GM18861 (cell line): ENCODE measurements at regions not wholly inside any gene's neighbourhood (a gene's known extent, or its start where the extent isn't known, plus 50 kb on each side); places are given as distances from the start of the nearest gene placed in this dataset.

Source experiments
- ATAC-seq: cut with Tn5 transposase; IDR thresholded peaks from one replicate; pipeline ENCODE4 v1.9.1; 2021; ENCODE audit not compliant: unreplicated experiment

- ATAC-seq: no peak
These were observed 260.0 kb downstream of the NR2F1-AS1 start for GRCh38 chr5:93320920-93321445.

- ATAC-seq: no peak
These were observed 267.3 kb downstream of the NR2F1-AS1 start for GRCh38 chr5:93313672-93314071.

GRCh38 chr5:93311881-93312280, 269.1 kb downstream of the NR2F1-AS1 start:
- ATAC-seq: no peak

- ATAC-seq: no peak
These were observed 273.5 kb downstream of the NR2F1-AS1 start for GRCh38 chr5:93307557-93307956.

- no peak for ATAC-seq
These were observed 275.0 kb downstream of the NR2F1-AS1 start for GRCh38 chr5:93305984-93306383.

- ATAC-seq: no peak
These were observed 276.4 kb downstream of the NR2F1-AS1 start for GRCh38 chr5:93304456-93305250.

- ATAC-seq: no peak
These were observed 277.7 kb downstream of the NR2F1-AS1 start for GRCh38 chr5:93303291-93303691.

- ATAC-seq: no peak
These were observed 278.3 kb downstream of the NR2F1-AS1 start for GRCh38 chr5:93302711-93303110.

GRCh38 chr5:93300945-93301344, 280.1 kb downstream of the NR2F1-AS1 start:
- ATAC-seq: no peak

- ATAC-seq: no peak
These were observed 280.6 kb downstream of the NR2F1-AS1 start for GRCh38 chr5:93300309-93300923.

GRCh38 chr5:93299681-93300308, 281.2 kb downstream of the NR2F1-AS1 start:
- ATAC-seq: no peak

- ATAC-seq: no peak
These were observed 283.9 kb downstream of the NR2F1-AS1 start for GRCh38 chr5:93297116-93297515.

GRCh38 chr5:93296338-93296737, 284.7 kb downstream of the NR2F1-AS1 start:
- no peak for ATAC-seq

- no peak for ATAC-seq
These were observed 286.0 kb downstream of the NR2F1-AS1 start for GRCh38 chr5:93294996-93295395.

- no peak for ATAC-seq
These were observed 286.8 kb downstream of the NR2F1-AS1 start for GRCh38 chr5:93294199-93294598.

GRCh38 chr5:93289942-93290341, 291.1 kb downstream of the NR2F1-AS1 start:
- no peak for ATAC-seq

- ATAC-seq: no peak
These were observed 295.6 kb downstream of the NR2F1-AS1 start for GRCh38 chr5:93285461-93285860.

- ATAC-seq: no peak
These were observed 298.8 kb downstream of the NR2F1-AS1 start for GRCh38 chr5:93281980-93282772.

- ATAC-seq: no peak
These were observed 300.5 kb downstream of the NR2F1-AS1 start for GRCh38 chr5:93280518-93280917.

- no peak for ATAC-seq
These were observed 301.6 kb downstream of the NR2F1-AS1 start for GRCh38 chr5:93279296-93279963.
